NCI-H446 treated with DMSO at 0.1 percent for 48 hours (cell line): ENCODE measurements at regions not wholly inside any gene's neighbourhood (a gene's known extent, or its start where the extent isn't known, plus 50 kb on each side); places are given as distances from the start of the nearest gene placed in this dataset.

Source experiments
- DNase-seq: peaks from one replicate; lab custom pipeline; 2025; lab: John Stamatoyannopoulos, UW

DNA sequence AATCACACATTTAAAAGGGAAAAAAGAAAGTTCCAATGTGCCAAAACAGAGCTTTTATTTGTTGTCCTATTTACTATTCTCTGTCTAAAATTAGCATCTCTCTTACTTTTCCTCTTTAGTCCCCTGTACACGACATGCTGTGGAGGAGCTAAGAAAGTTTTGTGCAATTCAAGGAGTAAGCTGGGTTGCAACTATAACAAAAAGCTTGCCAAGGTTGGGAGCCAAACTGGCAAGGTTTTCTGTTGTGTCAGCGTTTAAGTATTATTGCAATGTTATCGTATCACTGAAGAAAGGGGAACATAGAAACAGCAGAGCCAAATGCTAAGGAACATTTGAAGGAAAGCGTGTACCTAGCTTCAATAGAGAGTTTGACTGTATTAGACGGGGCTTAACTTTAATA, 680.8 kb downstream of the CETN3 start:
- peak; percentile 19 for DNase-seq

DNA sequence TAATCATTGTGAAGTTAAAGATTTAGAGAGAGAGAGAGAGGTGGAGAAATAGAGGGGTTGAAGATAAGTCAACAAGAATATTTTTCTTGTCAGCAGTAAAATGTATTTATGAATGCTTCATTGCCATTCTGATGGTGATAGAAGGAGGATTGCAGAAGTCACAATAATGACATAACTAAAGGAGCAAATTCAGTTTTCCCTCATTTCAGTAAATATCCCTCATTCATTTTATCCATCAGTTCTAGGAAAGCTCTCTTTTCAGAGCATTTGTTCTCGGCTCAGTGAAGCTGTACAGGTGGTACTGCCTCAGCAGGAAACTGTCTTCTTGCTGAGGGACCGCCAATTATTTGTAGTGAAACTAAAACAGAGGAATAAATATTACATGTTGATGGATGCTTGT, 681.4 kb downstream of the CETN3 start:
- no peak for DNase-seq

GRCh38 chr5:89724379-89725095, 685.0 kb downstream of the CETN3 start:
- no peak for DNase-seq

- DNase-seq = no peak
These were observed 685.6 kb downstream of the CETN3 start for GRCh38 chr5:89723907-89724306.

- DNase-seq = no peak
These were observed 687.0 kb downstream of the CETN3 start for GRCh38 chr5:89722538-89722937.

GRCh38 chr5:89721931-89722330, 687.6 kb downstream of the CETN3 start:
- peak; percentile 48 for DNase-seq

- no peak for DNase-seq
These were observed 688.2 kb downstream of the CETN3 start for GRCh38 chr5:89721353-89721752.

DNA sequence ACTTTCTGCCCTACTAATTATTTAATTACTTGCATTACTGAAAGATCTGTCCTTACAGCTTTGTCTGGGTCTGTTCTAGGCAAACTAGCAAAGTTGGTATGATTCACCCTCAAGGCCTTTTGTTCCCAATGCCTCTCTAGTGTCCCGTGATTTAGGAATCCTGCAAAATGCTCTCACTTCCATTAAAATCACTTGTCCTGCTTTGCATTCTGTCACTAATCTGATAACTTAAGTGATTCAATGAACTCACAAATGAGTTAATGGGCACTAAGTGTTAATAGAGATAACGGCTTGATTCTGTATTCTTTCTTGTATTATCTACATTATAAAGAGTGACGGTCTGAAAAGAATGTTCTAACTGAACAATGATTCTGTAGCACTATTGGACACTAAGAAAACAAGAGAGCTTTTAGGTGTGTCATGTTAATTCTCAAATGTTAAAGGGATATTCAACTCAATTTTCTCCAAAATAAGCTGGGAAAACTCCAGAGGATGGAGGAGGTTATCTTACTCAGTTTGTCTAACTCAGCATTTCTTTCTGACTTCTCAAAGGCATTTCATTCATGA, 697.3 kb downstream of the CETN3 start:
- DNase-seq = no peak

DNA sequence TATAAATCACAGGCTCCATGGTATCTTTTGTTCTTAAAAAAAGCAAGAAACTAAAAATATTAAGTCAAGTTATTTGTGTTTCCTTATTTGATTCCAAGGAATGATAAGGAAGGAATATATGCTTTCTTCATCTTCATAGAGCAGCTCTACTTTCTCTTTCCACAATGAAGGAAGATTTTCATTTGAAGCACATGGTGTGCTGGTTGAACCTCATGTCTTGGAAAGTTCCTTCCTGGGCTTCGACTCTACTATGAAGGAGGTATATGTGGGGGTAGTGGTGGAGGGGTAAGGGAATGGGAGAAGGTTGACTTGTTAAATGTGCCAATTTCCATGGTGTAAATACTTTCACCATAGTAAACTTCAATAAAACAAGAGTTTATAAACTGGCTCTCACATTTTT, 698.0 kb downstream of the CETN3 start:
- no peak for DNase-seq

- DNase-seq = no peak
These were observed 699.5 kb downstream of the CETN3 start for GRCh38 chr5:89710006-89710405.

GRCh38 chr5:89707891-89708290, 701.7 kb downstream of the CETN3 start:
- no peak for DNase-seq

GRCh38 chr5:89706731-89707130, 702.8 kb downstream of the CETN3 start:
- no peak for DNase-seq

- no peak for DNase-seq
These were observed 705.7 kb downstream of the CETN3 start for GRCh38 chr5:89703817-89704216.

- no peak for DNase-seq
These were observed 711.5 kb downstream of the CETN3 start for GRCh38 chr5:89698028-89698427.

GRCh38 chr5:89697581-89697980, 712.0 kb downstream of the CETN3 start:
- DNase-seq = peak; percentile 64

DNA sequence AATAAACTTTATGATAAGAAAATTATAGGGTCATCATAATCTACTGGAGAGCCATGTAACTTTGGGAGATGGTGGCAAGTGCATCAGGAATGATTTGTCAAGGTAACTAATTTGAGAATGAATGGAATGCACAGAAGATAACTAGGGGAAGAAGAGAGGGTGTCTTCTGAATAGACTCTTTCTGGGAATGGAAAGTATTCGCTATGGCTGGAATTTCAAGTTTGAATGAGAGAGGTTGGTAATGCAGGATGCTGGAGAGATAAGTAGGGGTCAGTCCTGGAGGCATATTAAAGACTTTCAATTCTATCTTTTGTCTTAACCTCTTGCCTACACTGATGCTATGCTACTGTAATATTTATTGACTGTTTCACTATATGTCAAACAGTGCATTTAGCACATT, 714.2 kb downstream of the CETN3 start:
- DNase-seq = no peak

GRCh38 chr5:89694026-89694550, 715.5 kb downstream of the CETN3 start:
- DNase-seq = no peak

GRCh38 chr5:89690331-89690730, 719.2 kb downstream of the CETN3 start:
- DNase-seq = no peak

- DNase-seq = no peak
These were observed 723.3 kb downstream of the CETN3 start for GRCh38 chr5:89686081-89686765.

- no peak for DNase-seq
These were observed 732.9 kb downstream of the CETN3 start for GRCh38 chr5:89676634-89677033.

DNA sequence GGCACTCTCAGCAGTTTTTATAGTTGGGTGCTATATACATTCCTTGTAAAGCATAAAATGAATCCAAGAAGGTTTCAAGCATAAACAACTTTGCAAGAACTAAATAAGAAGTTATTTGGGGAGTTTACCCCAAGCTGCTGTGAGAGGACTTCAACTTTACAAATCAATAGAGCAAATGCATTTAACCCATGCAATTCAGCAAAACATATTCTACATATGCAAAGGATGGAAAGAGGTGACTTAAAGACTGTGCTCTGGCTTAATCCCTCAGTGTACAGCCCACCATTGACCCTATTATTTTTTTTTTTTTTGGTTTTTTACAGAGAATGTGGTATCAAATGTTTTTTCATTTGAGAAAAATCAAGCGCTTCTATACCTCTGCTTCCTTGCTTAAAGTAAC, 736.5 kb downstream of the CETN3 start:
- no peak for DNase-seq

- DNase-seq = no peak
These were observed 740.7 kb downstream of the CETN3 start for GRCh38 chr5:89668821-89669220.

- DNase-seq = no peak
These were observed 747.1 kb downstream of the CETN3 start for GRCh38 chr5:89662499-89662898.
